ENCODE measurements at regions not wholly inside any gene's neighbourhood (a gene's known extent, or its start where the extent isn't known, plus 50 kb on each side); places are given as distances from the start of the nearest gene placed in this dataset.

- Histone ChIP-seq H4K20me1 (ENCODE audit: insufficient read depth) (no peaks in the 10 kb centered on the region), H3K27me3 (ENCODE audit: insufficient read depth, low read length) (no peaks in the 10 kb centered on the region), H3K9ac (ENCODE audit: low read length) (no peak overlapping the region), H3K4me3 (replicated peaks in 1 of 2; ENCODE audit: low read depth in 1 of 2, low read length in 2 of 2) (no peak overlapping the region), H3K4me2 (ENCODE audit: low read length) (no peak overlapping the region), H3K9me2 (ENCODE audit: insufficient read depth) (no peaks in the 10 kb centered on the region), H3K9me3 (ENCODE audit: control insufficient read depth in 1 of 2, insufficient read depth in 1 of 2, low read depth in 1 of 2, low read length in 2 of 2) (no peaks in the 10 kb centered on the region), H2AFZ (ENCODE audit: low read depth, low read length, poor library complexity, severe bottlenecking) (no peak overlapping the region), H3K27ac (ENCODE audit: low read depth, low read length) (no peak overlapping the region), H3K4me1 (ENCODE audit: control insufficient read depth in 1 of 2, insufficient read depth in 2 of 2, low read length in 2 of 2) (no peaks in the 10 kb centered on the region), H3K36me3 (ENCODE audit: control insufficient read depth in 1 of 2, insufficient read depth in 2 of 2, low read length in 2 of 2) (no peaks in the 10 kb centered on the region), H3K79me2 (ENCODE audit: insufficient read depth, low read length) (no peaks in the 10 kb centered on the region)
- ATAC-seq: no peak
- intact Hi-C loops (cut with micrococcal nuclease): loop anchor here (5.0 kb wide), 1 partner anchor 435 kb away; no protein-coding TSS in a partner anchor
- no peak for TF ChIP-seq MAX (IDR thresholded peaks at IDR 0.05)
- TF ChIP-seq CBX3 (IDR thresholded peaks at IDR 0.05; ENCODE audit: low read depth): no peak
- ChIA-PET RAD21 (ENCODE audit: low non-redundant PET in 1 of 2, low total read pairs in 2 of 2, uncharacterized antibody in 2 of 2, unreplicated experiment in 2 of 2) (no interaction called here), POLR2A (no interaction called here), CTCF (no interaction called here)
- no peak for DNase-seq (ENCODE audit: low read depth, low spot score)
- BruUV-seq (replicated peaks): no TSS peak
Measured at GRCh38 chr13:42492372-42492920, 81.5 kb upstream of the TNFSF11 start.

- no peak overlapping the region for H3K4me3 ChIP-seq (replicated peaks in 1 of 2; ENCODE audit: low read depth in 1 of 2, low read length in 2 of 2)
- intact Hi-C loops (cut with micrococcal nuclease): loop anchor here (5.0 kb wide), 1 partner anchor 433 kb away; no protein-coding TSS in a partner anchor
- no peak overlapping the region for H3K9ac ChIP-seq (ENCODE audit: low read length)
- no peaks in the 10 kb centered on the region for H3K9me3 ChIP-seq (ENCODE audit: control insufficient read depth in 1 of 2, insufficient read depth in 1 of 2, low read depth in 1 of 2, low read length in 2 of 2)
- no peaks in the 10 kb centered on the region for H3K4me1 ChIP-seq (ENCODE audit: control insufficient read depth in 1 of 2, insufficient read depth in 2 of 2, low read length in 2 of 2)
- no peak overlapping the region for H3K4me2 ChIP-seq (ENCODE audit: low read length)
- H2AFZ ChIP-seq (ENCODE audit: low read depth, low read length, poor library complexity, severe bottlenecking): no peak overlapping the region
- no peaks in the 10 kb centered on the region for H3K36me3 ChIP-seq (ENCODE audit: control insufficient read depth in 1 of 2, insufficient read depth in 2 of 2, low read length in 2 of 2)
- H3K27ac ChIP-seq (ENCODE audit: low read depth, low read length): no peak overlapping the region
- ATAC-seq (no peak), DNase-seq (ENCODE audit: low read depth, low spot score) (no peak)
- H4K20me1 ChIP-seq (ENCODE audit: insufficient read depth): no peaks in the 10 kb centered on the region
- ChIA-PET POLR2A (no interaction called here), RAD21 (ENCODE audit: low non-redundant PET in 1 of 2, low total read pairs in 2 of 2, uncharacterized antibody in 2 of 2, unreplicated experiment in 2 of 2) (no interaction called here), CTCF (no interaction called here)
- TF ChIP-seq TCF7L2 (IDR thresholded peaks at IDR 0.05; ENCODE audit: borderline replicate concordance, extremely low read depth, insufficient read depth, insufficient read length): no peak
- no peak for TF ChIP-seq CEBPB (IDR thresholded peaks at IDR 0.05; ENCODE audit: low read depth)
- no peak for TF ChIP-seq ZBTB33 (IDR thresholded peaks at IDR 0.05; ENCODE audit: extremely low read depth, insufficient replicate concordance, low read length)
- no peak for TF ChIP-seq EZH2phosphoT487 (IDR thresholded peaks at IDR 0.05; ENCODE audit: borderline replicate concordance)
- no peak for TF ChIP-seq MAX (IDR thresholded peaks at IDR 0.05)
- no peak for TF ChIP-seq SRF (IDR thresholded peaks at IDR 0.05; ENCODE audit: low read depth)
- no peak for TF ChIP-seq SP1 (IDR thresholded peaks at IDR 0.05; ENCODE audit: low read depth)
- no peak for TF ChIP-seq ATF3 (IDR thresholded peaks at IDR 0.05)
- TF ChIP-seq POLR2A (IDR thresholded peaks at IDR 0.05; ENCODE audit: borderline replicate concordance, extremely low read depth, insufficient read depth, insufficient read length): no peak
- no peak for TF ChIP-seq REST (IDR thresholded peaks at IDR 0.05; ENCODE audit: low read depth)
- TF ChIP-seq JUND (IDR thresholded peaks at IDR 0.05): no peak
- no peak for TF ChIP-seq ZNF274 (IDR thresholded peaks at IDR 0.05; ENCODE audit: low read depth, low read length)
- no peak for TF ChIP-seq CBX3 (IDR thresholded peaks at IDR 0.05; ENCODE audit: low read depth)
- TF ChIP-seq ELF1 (IDR thresholded peaks at IDR 0.05; ENCODE audit: borderline replicate concordance, low read depth): no peak
- no TSS peak for BruUV-seq (replicated peaks)
- H3K79me2 ChIP-seq (ENCODE audit: insufficient read depth, low read length): no peaks in the 10 kb centered on the region
- no peaks in the 10 kb centered on the region for H3K27me3 ChIP-seq (ENCODE audit: insufficient read depth, low read length)
- H3K9me2 ChIP-seq (ENCODE audit: insufficient read depth): no peaks in the 10 kb centered on the region
Measured at GRCh38 chr13:42494157-42494556, 79.8 kb upstream of the TNFSF11 start.

Data from HCT116 (cell line).